ENCODE measurements at regions not wholly inside any gene's neighbourhood (a gene's known extent, or its start where the extent isn't known, plus 50 kb on each side); places are given as distances from the start of the nearest gene placed in this dataset.

GRCh38 chr6:4403023-4403752 lies 267.8 kb upstream of the ECI2 start:
- ATAC-seq = peak in 2 of 8 donors; percentile 2 to 8
- 75 to 79% methylated on average over 12 of the region's 12 CpGs for WGBS, 2 donors

GRCh38 chr6:4402477-4402976 lies 267.2 kb upstream of the ECI2 start:
- Histone ChIP-seq H3K4me3 (no peak overlapping the region), H3K27ac (peak overlapping the region; percentile 37 to 90 (median 82)), H3K36me3 (no peaks in the 10 kb centered on the region), H3K27me3 (no peaks in the 10 kb centered on the region), H3K9me3 (peaks cover 0 to 5% (median 0%) of the 10 kb centered on the region in 11 donors), H3K4me1 (peaks cover 4 to 32% (median 28%) of the 10 kb centered on the region in 9 donors)
- ATAC-seq = peak; percentile 74 to 94 (median 90)
- peak in 1 of 2 donors; percentile 71 for DNase-seq
- WGBS, 2 donors = 37 to 44% methylated on average over 11 of the region's 11 CpGs
- TF ChIP-seq CTCF (IDR thresholded peaks at IDR 0.05) = no peak
- intact Hi-C loops (cut with DNase I) = loop anchor here in 2 of 10 donors (2.0 to 5.0 kb wide), 2 partner anchors 44 to 45 kb away; no protein-coding TSS in a partner anchor

More at GRCh38 chr6:4403023-4403752, 267.8 kb upstream of the ECI2 start:
- no peak overlapping the region for H3K4me3 ChIP-seq
- TF ChIP-seq CTCF (IDR thresholded peaks at IDR 0.05) = no peak
- H3K9me3 ChIP-seq = peaks cover 0 to 9% (median 0%) of the 10 kb centered on the region in 11 donors
- no peaks in the 10 kb centered on the region for H3K27me3 ChIP-seq
- H3K4me1 ChIP-seq = peaks cover 4 to 31% (median 25%) of the 10 kb centered on the region in 9 donors
- DNase-seq = no peak
- H3K27ac ChIP-seq = peak overlapping the region; percentile 37 to 90 (median 82)
- intact Hi-C loops (cut with DNase I) = loop anchor here in 2 of 10 donors (2.0 to 5.0 kb wide), 2 partner anchors 44 to 46 kb away; no protein-coding TSS in a partner anchor
- no peaks in the 10 kb centered on the region for H3K36me3 ChIP-seq

- no peaks in the 10 kb centered on the region for H3K27me3 ChIP-seq
- no peaks in the 10 kb centered on the region for H3K36me3 ChIP-seq
- peak overlapping the region; percentile 37 to 90 (median 82) for H3K27ac ChIP-seq
- intact Hi-C loops (cut with DNase I) = loop anchor here in 2 of 10 donors (2.0 to 5.0 kb wide), 2 partner anchors 43 to 44 kb away; no protein-coding TSS in a partner anchor
- H3K4me3 ChIP-seq = no peak overlapping the region
- H3K9me3 ChIP-seq = no peaks in the 10 kb centered on the region
- ATAC-seq (peak in 6 of 8 donors; percentile 10 to 41 (median 22)), DNase-seq (peak; percentile 27 to 49)
- WGBS, 2 donors = 58 to 71% methylated on average over 19 of the region's 19 CpGs
- H3K4me1 ChIP-seq = peaks cover 4 to 39% (median 26%) of the 10 kb centered on the region in 9 donors
- no peak for TF ChIP-seq CTCF (IDR thresholded peaks at IDR 0.05)
Observed at GRCh38 chr6:4401408-4402368, 266.3 kb upstream of the ECI2 start.

GRCh38 chr6:4399656-4400055 lies 264.3 kb upstream of the ECI2 start:
- no peak for TF ChIP-seq CTCF (IDR thresholded peaks at IDR 0.05)
- 78 to 84% methylated on average over 2 of the region's 2 CpGs for WGBS, 2 donors
- intact Hi-C loops (cut with DNase I) = loop anchor here in 1 of 10 donors (5.0 kb wide), 1 partner anchor 42 kb away; no protein-coding TSS in a partner anchor

More at GRCh38 chr6:4399656-4400055, 264.3 kb upstream of the ECI2 start:
- Histone ChIP-seq H3K27ac (no peak overlapping the region), H3K36me3 (no peaks in the 10 kb centered on the region), H3K4me1 (peaks cover 4 to 39% (median 26%) of the 10 kb centered on the region in 9 donors), H3K27me3 (no peaks in the 10 kb centered on the region), H3K9me3 (no peaks in the 10 kb centered on the region), H3K4me3 (no peak overlapping the region)
- ATAC-seq (no peak), DNase-seq (no peak)

Data from heart right ventricle (tissue), 16 donors.